ENCODE measurements at regions not wholly inside any gene's neighbourhood (a gene's known extent, or its start where the extent isn't known, plus 50 kb on each side); places are given as distances from the start of the nearest gene placed in this dataset.

GRCh38 chr10:125575843-125576242 is 107.1 kb downstream of the TEX36 start:
- Mint-ChIP-seq H3K27me3 (ENCODE audit: insufficient read depth, low read depth) (peaks cover 4% of the 10 kb centered on the region), H3K36me3 (no peaks in the 10 kb centered on the region), H3K27ac (no peak overlapping the region), H3K9me3 (no peaks in the 10 kb centered on the region), H3K4me1 (no peaks in the 10 kb centered on the region), H3K4me3 (no peak overlapping the region)
- H3K4me1 ChIP-seq: no peaks in the 10 kb centered on the region
- H4K20me1 ChIP-seq (ENCODE audit: low read depth): no peaks in the 10 kb centered on the region
- H3F3A ChIP-seq (ENCODE audit: low read depth): no peaks in the 10 kb centered on the region
- no peak overlapping the region for H3K4me3 ChIP-seq
- no peaks in the 10 kb centered on the region for H3K36me3 ChIP-seq
- H3K27me3 ChIP-seq: no peaks in the 10 kb centered on the region
- H3K9ac ChIP-seq: no peak overlapping the region
- no peaks in the 10 kb centered on the region for H3K79me2 ChIP-seq (ENCODE audit: low read depth)
- DNase-seq (ENCODE audit: low spot score): no peak
- H2AFZ ChIP-seq (replicated peaks): no peak overlapping the region
- TF ChIP-seq, protein P1, sequence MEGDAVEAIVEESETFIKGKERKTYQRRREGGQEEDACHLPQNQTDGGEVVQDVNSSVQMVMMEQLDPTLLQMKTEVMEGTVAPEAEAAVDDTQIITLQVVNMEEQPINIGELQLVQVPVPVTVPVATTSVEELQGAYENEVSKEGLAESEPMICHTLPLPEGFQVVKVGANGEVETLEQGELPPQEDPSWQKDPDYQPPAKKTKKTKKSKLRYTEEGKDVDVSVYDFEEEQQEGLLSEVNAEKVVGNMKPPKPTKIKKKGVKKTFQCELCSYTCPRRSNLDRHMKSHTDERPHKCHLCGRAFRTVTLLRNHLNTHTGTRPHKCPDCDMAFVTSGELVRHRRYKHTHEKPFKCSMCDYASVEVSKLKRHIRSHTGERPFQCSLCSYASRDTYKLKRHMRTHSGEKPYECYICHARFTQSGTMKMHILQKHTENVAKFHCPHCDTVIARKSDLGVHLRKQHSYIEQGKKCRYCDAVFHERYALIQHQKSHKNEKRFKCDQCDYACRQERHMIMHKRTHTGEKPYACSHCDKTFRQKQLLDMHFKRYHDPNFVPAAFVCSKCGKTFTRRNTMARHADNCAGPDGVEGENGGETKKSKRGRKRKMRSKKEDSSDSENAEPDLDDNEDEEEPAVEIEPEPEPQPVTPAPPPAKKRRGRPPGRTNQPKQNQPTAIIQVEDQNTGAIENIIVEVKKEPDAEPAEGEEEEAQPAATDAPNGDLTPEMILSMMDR (IDR thresholded peaks at IDR 0.05): no peak
- TF ChIP-seq EZH2 (IDR thresholded peaks at IDR 0.05) (no peak), EZH2phosphoT487 (IDR thresholded peaks at IDR 0.05) (no peak)
- H3K27ac ChIP-seq: no peak overlapping the region
- H3K4me2 ChIP-seq: no peak overlapping the region
- no peaks in the 10 kb centered on the region for H3K9me3 ChIP-seq (ENCODE audit: low read depth)

- DNase-seq (ENCODE audit: low spot score): no peak
- no peaks in the 10 kb centered on the region for H3K36me3 ChIP-seq
- no peaks in the 10 kb centered on the region for H3K4me1 Mint-ChIP-seq
- no peaks in the 10 kb centered on the region for H3K9me3 ChIP-seq (ENCODE audit: low read depth)
- H3K9ac ChIP-seq: no peak overlapping the region
- no peaks in the 10 kb centered on the region for H3K36me3 Mint-ChIP-seq
- H3K4me3 Mint-ChIP-seq: no peak overlapping the region
- TF ChIP-seq, protein P1 (IDR thresholded peaks at IDR 0.05): no peak
- TF ChIP-seq EZH2 (IDR thresholded peaks at IDR 0.05) (no peak), EZH2phosphoT487 (IDR thresholded peaks at IDR 0.05) (no peak)
- peaks cover 6% of the 10 kb centered on the region for H3K9me3 Mint-ChIP-seq
- H3K79me2 ChIP-seq (ENCODE audit: low read depth): no peaks in the 10 kb centered on the region
- H2AFZ ChIP-seq (replicated peaks): no peak overlapping the region
- H3K27ac Mint-ChIP-seq: no peak overlapping the region
- H3F3A ChIP-seq (ENCODE audit: low read depth): no peaks in the 10 kb centered on the region
- H3K4me1 ChIP-seq: no peaks in the 10 kb centered on the region
- H3K27ac ChIP-seq: no peak overlapping the region
- no peak overlapping the region for H3K4me2 ChIP-seq
- no peaks in the 10 kb centered on the region for H4K20me1 ChIP-seq (ENCODE audit: low read depth)
- H3K27me3 ChIP-seq: no peaks in the 10 kb centered on the region
- no peak overlapping the region for H3K4me3 ChIP-seq
- peaks cover 2% of the 10 kb centered on the region for H3K27me3 Mint-ChIP-seq (ENCODE audit: insufficient read depth, low read depth)
Measured at GRCh38 chr10:125568156-125568555, 114.8 kb downstream of the TEX36 start.

GRCh38 chr10:125567529-125567928 is 115.4 kb downstream of the TEX36 start:
- Histone ChIP-seq H3F3A (ENCODE audit: low read depth) (no peaks in the 10 kb centered on the region), H3K9me3 (ENCODE audit: low read depth) (no peaks in the 10 kb centered on the region), H3K79me2 (ENCODE audit: low read depth) (no peaks in the 10 kb centered on the region), H3K4me3 (no peak overlapping the region), H4K20me1 (ENCODE audit: low read depth) (no peaks in the 10 kb centered on the region), H3K4me2 (no peak overlapping the region), H3K9ac (no peak overlapping the region), H2AFZ (replicated peaks) (no peak overlapping the region), H3K27me3 (no peaks in the 10 kb centered on the region), H3K27ac (no peak overlapping the region), H3K4me1 (no peaks in the 10 kb centered on the region), H3K36me3 (no peaks in the 10 kb centered on the region)
- Mint-ChIP-seq H3K9me3 (peaks cover 6% of the 10 kb centered on the region), H3K4me3 (no peak overlapping the region), H3K36me3 (no peaks in the 10 kb centered on the region), H3K27me3 (ENCODE audit: insufficient read depth, low read depth) (peaks cover 2% of the 10 kb centered on the region), H3K4me1 (no peaks in the 10 kb centered on the region), H3K27ac (no peak overlapping the region)
- TF ChIP-seq EZH2phosphoT487 (IDR thresholded peaks at IDR 0.05): no peak
- no peak for TF ChIP-seq EZH2 (IDR thresholded peaks at IDR 0.05)
- TF ChIP-seq, protein P1 (IDR thresholded peaks at IDR 0.05): no peak
- no peak for DNase-seq (ENCODE audit: low spot score)

Measured in neural progenitor cell (in vitro differentiated cells).